GM19438 (cell line): ENCODE measurements at regions not wholly inside any gene's neighbourhood (a gene's known extent, or its start where the extent isn't known, plus 50 kb on each side); places are given as distances from the start of the nearest gene placed in this dataset.
"Not testable (repeated sequence)": the region's sequence is repeated elsewhere in the genome, so short reads cannot be mapped to it uniquely, and the experiment has no call there.

Experiments
- ATAC-seq: cut with Tn5 transposase; IDR thresholded peaks from one replicate; pipeline ENCODE4 v1.9.1; 2021; ENCODE audit warnings: low read depth; ENCODE audit not compliant: unreplicated experiment

- ATAC-seq: no peak
Observed at GRCh38 chr18:78799382-78800089, 180.1 kb upstream of the SALL3 start.

GRCh38 chr18:78800102-78800851 is 179.3 kb upstream of the SALL3 start:
- ATAC-seq: not testable (repeated sequence)

- no peak for ATAC-seq
Observed at GRCh38 chr18:78801011-78801410, 178.6 kb upstream of the SALL3 start.

GRCh38 chr18:78803104-78803503 is 176.5 kb upstream of the SALL3 start:
- no peak for ATAC-seq

- no peak for ATAC-seq
Observed at GRCh38 chr18:78804206-78805030, 175.2 kb upstream of the SALL3 start.

GRCh38 chr18:78805840-78806239 is 173.8 kb upstream of the SALL3 start:
- ATAC-seq: no peak

- ATAC-seq: no peak
Observed at GRCh38 chr18:78807668-78808067, 171.9 kb upstream of the SALL3 start.

- no peak for ATAC-seq
Observed at GRCh38 chr18:78809845-78810244, 169.8 kb upstream of the SALL3 start.

- no peak for ATAC-seq
Observed at GRCh38 chr18:78810706-78811105, 168.9 kb upstream of the SALL3 start.

- no peak for ATAC-seq
Observed at GRCh38 chr18:78812067-78812466, 167.6 kb upstream of the SALL3 start.

- no peak for ATAC-seq
Observed at GRCh38 chr18:78813156-78813555, 166.5 kb upstream of the SALL3 start.

GRCh38 chr18:78813936-78814710 is 165.5 kb upstream of the SALL3 start:
- ATAC-seq: no peak

- ATAC-seq: no peak
Observed at GRCh38 chr18:78814766-78815165, 164.9 kb upstream of the SALL3 start.

- ATAC-seq: no peak
Observed at GRCh38 chr18:78816114-78816513, 163.5 kb upstream of the SALL3 start.

GRCh38 chr18:78816916-78817315 is 162.7 kb upstream of the SALL3 start:
- no peak for ATAC-seq

GRCh38 chr18:78818495-78818894 is 161.1 kb upstream of the SALL3 start:
- no peak for ATAC-seq

- ATAC-seq: no peak
Observed at GRCh38 chr18:78818961-78819360, 160.7 kb upstream of the SALL3 start.

GRCh38 chr18:78820161-78820834 is 159.3 kb upstream of the SALL3 start:
- no peak for ATAC-seq

GRCh38 chr18:78821396-78821795 is 158.2 kb upstream of the SALL3 start:
- ATAC-seq: no peak
